NCI-H345 (cell line): ENCODE measurements at regions not wholly inside any gene's neighbourhood (a gene's known extent, or its start where the extent isn't known, plus 50 kb on each side); places are given as distances from the start of the nearest gene placed in this dataset.

Experiments
- DNase-seq: peaks from one replicate; lab custom pipeline; 2025; lab: John Stamatoyannopoulos, UW

DNA sequence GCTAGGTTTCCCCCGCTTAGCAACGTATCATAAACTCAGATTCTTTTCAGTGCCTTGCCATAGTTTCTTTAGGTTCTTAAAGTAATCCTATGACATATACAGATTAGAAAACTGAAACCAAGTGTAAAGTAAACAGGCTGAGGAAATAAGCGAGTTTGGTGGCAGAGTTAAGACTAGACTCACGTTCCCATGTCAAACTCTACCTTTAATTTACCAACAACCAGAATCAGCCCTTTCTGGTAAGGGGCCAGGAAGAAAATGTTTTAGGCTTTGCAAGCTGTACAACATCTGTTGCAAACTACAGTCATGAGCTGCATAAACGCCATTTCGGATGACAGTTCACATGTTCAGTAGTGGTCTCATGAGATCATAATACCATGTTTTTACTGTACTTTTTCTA is 128.0 kb upstream of the PRICKLE2 start:
- DNase-seq: no peak

DNA sequence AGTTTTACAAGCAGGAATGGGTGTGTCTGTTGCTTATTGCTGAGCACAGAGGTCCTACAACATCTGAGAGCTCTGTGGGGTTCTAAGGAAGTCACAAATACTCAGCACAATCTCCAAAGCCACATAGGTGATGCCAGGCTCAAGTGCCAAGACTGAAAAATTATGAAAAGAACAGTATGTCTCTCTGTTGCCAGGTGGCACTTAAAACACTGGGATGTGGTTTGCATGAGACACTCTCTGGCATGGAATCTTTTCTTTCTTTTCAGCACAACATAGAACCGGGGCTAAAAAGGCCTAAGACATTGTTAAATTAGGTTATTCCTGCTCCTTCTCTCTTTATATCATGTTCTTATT is 127.3 kb upstream of the PRICKLE2 start:
- no peak for DNase-seq

DNA sequence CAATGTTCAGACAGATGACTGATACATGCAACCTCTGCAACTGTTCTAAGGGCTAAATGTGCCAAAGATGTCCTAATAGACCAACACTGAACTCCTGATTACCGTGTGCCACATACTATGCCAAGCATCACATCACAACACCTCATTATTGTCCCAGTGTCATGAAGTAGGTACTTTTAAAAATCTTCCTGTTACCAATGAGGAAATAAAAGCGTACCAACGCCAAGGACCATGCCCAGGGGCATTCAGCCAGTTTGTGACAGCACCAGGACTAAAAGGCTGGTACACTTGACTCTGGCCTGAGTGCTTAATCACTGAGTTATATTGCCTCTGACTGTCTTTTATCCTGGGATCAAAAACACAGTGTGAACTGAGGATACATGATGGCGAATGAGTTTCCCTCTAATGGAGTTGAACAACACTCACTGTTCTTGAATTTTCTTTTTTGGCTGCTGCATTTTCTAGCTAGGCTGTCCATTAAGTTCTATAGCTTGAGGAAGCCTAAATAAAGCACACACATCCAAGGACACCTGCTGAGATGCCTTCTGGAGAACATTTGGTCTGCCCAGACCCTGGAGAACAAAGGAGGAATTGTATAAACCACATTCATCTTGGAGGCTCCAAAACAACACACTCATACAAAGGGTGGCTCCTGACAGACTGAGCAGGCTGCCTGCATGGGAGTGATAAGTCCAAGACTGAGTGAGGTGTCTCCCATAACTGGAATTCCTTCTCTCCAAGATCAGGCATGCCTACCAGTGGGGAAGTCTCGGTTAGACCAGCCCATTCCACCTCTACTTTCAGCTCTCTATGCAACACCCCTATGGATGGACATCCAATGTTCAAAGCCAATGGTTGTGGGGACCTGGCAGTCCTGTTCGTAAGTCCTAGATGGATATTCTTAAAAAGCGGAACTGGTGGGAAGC is 126.7 kb upstream of the PRICKLE2 start:
- DNase-seq: no peak

DNA sequence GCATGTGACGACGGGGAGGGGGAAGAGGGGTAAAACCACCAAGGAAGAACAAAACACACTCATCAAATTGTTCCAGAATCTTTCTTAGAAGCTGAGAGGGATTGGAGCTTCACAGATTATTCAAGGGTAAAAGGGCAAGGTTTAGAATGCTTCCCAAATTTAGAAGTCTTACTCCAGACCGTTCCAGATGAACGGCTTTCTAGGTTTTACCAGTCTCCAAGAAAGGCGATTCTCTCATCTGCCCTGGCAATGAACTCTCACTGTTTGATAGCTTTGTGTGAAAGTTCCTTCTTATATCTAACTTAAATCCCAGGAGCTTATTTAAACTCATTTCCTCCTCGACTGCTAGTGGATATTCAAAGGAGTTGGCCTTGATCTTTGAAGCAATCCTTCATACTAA is 124.3 kb upstream of the PRICKLE2 start:
- no peak for DNase-seq

DNA sequence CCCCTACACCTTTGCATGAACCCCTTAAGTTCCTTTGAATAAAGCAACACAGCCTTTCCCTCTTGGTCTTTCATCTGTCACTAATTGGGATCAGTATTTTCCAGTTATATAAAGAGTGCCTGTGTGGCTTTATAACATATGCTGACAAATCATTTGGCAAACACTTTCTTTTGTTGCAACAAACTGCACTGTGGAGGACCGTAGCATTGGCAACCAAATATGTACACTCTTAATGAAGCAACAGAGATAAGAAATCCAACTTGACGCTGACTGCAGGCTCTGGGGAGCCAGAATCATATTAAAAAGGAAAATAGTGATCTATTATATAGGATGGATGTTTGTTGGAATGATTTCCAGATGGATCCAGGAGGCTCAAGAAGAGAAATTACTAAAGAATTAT is 120.1 kb upstream of the PRICKLE2 start:
- no peak for DNase-seq

DNA sequence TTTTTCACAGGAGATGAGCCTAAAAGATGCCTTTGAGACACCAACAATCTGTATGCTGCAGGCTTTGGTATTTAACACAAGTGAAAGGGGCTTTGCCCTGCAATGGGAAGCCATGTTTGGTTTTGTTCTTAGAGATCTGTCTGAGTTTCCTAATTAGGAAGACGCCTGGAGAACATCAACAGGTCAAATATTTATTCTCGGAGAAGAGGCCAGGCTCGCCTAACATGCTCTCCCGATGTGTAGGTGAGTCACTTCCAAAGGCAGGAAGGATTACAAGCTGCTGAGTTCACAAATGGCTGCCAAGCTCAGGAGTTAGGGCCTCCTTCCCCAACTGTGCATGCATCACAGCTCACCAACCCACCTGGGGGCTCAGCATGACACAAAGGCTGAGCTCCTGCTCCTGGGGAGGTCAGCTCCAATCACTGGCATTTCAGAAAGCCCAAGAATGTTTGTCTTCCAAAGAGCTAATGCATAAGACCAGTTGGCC is 119.5 kb upstream of the PRICKLE2 start:
- DNase-seq: no peak

DNA sequence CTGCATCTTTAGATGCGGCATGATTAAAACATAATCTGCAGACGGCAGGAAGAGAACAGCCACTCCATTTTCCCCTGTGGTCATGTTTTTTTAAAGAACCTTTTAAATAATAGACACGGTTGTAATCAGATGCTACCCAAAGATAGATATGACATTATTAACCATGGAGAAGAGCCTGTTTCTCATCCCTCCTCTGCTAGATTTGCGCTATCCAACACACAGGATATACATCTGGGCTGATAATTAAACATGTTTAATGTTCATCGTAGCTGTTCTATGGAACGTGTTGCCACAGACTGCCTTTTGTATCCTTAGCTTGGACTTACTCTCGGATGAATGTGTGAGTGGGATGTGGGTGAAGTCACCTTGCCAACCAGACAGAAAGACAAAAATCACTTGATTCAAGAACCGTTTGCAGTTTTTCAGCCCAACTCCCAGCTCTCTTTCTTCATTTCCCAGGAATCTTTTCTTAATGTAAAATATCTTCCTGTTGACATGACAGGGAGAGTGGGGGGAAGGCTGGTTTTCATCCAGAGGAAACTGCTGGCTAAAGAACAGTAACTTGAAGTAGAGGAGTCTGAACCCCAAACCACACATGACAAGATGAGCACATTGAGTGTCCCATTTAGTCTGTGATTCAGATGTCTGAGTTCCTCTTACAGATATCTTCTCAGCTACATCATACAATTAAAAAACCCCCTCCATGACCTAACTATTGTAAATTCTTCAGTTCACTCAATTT is 118.6 kb upstream of the PRICKLE2 start:
- no peak for DNase-seq

DNA sequence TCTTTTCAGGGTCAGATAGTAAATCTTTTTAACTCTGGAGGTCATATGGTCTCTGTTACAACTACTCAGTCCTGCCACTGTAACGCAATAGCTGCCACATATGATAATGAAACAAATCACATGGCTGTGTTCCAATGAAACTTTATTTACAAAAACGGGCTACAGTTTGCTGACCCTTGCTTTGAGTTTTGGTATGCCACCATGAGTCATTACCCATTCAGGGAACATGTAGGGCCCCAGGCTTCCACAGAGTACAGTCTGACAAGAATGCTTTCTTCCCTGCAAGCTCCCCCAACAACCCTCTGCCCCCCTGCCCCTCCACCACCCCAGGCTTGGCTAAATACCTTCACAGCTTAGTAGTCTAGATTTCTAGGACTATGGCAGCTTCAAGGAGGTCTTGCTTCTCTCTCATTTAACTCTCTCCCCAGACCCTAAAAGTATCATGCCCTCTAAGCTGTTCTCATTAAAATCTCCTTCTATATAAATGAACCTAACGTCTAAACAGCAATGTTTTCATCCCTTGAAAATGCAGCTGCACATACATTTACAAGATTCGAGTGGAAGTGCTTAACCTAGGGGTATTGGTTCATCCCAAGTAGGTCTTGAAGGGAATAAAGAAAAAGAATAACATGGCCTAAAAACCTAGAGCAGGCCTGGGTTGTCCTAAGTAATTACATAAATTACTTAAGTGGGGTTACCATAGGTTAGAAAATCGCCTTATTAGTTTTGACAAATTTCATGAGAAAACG is 117.8 kb upstream of the PRICKLE2 start:
- no peak for DNase-seq

DNA sequence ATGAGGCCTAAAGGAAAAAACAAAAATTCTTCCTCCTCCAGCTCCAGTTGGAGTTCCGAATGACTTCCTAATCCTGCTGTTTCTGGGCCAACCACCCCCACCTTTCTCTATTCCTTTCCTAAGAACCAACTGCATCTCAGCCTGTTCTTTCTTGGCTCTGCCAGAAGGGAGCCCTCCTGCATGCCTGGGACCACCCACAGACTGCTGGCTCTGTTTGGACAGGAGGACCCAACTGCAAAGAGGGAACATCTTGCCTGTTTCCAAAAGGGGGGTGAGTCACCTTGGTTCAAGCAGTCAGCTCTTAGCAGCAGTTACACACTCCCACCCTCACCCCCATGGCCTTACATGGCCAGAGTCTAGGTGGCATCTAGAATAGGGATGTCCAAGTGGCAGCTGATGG is 116.0 kb upstream of the PRICKLE2 start:
- no peak for DNase-seq

DNA sequence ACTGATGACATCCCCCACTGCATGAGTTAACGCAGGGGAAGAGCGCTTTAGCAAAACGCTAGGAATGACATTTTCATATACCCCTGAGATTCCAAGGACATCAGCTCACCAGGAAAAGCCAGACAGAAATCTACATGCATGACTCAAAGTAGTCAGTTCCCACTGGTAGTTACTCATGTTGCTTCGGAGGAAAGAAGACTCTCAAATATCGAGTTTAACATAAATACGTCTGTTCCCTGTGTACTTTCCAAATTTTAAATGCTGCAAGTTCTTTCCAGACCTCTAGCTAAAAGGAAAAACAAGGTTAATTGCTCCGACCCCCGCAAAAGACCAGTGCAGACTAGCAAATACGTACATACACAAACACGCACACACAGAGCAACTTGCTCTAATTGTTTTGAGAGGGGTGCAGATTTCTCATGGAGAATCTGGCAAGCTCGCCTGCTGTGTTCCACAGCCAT is 115.4 kb upstream of the PRICKLE2 start:
- no peak for DNase-seq

DNA sequence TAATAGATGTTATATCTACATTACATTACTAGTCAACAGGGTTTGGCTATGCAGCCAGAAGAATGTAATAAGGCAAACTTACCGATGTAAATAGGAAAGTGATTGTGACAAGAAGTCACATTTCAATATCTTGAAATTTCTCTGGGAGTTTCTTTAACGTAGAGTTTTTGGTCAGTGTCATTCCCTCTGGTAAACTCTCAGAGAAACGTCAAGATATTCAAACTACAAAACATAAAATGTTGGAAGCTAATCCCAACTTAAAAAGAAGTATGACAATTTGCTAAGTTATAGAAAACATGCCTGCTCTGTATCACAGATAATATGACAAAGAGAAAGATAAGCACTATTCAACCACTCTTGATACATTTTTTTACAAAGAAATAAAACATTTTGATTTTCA is 111.2 kb upstream of the PRICKLE2 start:
- no peak for DNase-seq

DNA sequence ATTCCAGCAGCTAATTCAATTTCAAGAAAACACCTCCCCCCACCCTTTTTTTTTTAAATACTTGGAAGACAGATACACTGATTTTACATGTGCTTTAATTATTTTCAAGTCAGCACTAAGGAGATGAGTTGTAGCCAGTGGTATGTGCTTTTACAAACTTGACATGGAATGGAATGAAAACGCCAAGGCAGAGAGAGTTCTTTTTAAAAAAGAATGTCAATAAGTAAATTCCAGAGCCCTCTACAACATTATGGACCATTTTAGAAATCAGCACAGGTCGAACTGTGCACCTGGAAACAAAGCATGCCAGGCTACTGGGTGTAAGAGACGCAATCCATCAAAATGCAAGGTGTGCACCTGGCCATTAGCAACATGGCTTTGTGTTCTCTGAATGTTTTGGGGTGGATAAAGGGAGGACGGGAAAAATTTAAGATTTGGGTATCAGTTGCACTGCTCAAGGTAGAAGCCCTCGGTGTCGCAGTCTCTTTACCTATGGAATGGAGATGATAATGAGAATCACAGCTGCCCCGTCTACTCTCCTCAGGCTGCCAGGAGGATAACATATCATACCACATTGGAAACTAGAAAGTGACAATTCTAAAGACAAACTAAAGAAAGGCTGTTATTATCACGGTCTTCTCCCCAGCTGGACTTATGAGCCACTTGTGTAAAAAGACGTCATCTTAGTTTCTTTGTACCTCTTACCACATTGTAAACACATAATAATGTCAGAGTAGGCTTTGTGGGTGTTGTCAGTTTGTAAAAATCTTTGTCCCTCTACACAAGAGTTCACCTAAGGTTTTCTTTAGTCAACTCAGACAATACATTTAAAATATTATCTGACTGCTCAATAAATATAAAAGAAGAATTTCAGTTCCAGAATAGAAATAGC is 107.4 kb upstream of the PRICKLE2 start:
- no peak for DNase-seq

DNA sequence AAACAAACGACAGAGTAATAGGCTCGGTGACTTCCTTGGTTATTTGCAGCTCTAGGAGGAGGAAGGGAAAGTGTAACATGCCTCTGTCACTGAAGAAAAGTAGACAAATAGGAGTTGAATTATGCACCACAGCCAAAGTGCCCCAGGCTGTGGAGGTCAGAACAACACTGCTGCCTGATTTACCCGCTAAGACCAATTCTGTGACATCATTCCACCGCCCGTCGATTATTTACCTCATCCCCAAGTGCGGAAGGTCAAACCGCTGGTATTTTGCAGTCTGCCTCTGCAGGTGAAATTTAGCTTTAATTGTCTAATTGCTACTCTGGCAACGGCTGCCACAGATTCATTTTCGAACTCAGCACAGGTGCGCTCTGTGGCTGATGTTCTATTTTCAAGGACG is 106.3 kb upstream of the PRICKLE2 start:
- no peak for DNase-seq

DNA sequence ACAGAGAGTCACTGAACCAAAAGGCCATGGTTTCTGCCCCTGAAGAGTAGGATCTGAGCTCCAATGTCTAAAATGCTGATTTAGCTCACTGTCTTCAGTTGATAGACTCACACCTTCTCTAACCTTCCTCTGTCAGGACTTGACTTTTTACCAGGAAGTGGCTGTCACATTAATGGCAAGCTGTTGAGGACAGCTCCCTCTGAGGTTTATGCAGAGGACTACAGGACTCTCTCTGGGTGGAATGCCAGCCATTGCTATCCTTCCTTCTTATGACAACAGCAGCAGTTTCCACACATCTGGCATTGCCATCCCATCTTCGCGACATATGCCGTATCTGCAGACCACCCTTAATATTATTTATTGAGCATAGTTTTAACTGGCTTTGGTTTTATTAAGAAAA is 103.8 kb upstream of the PRICKLE2 start:
- DNase-seq: no peak

DNA sequence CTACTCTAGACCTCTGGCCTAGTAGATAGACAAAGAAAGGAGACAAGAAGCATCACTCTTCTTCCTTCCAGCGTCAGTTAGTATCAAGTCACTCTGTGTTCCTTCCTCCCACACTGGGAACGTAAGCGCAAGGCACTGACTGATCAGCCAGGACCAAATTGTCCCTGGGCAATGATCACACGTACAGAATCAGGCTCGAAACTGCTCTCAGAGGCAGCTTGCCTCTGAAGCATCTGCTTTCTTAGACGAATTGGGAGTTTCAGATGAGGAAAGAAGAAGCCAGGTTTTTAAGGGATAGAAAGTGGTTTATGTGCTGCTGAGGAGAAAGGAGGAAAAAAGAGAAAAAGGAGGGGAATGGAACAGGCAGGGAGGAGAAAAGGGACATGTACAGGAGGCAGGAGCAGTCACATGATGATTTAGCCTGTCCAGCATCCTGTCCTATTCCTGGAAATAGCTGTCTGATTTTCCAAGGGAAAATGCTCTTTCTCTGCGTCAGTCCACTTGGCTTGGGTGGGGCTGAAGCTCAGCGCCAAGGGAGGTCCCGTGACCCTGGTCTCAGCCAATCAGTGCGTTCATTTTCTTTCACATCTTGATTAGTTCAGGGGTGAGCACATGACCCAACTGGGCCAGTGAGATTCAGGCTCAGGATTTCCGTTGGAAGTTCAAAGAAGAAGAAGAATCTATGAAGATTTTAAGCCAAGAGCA is 102.0 kb upstream of the PRICKLE2 start:
- DNase-seq: no peak

DNA sequence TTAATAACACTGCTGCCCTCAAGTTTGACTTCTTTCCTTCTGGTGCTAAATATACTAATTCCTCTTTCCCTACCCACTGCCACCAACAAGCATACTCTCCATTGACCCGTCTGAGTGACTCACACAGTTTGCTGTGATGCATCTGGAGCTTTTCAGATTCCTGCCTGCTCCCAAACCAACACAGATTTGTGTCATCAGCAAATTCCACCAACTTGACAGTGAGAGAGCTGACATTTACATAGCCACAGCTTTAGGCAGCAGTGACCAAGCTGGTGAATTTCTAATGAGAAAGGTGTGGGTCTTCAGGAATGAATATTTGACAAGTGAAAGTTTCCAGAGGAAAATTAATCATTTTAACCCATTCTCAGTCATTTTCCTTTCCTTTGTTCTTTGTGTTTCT is 96.5 kb upstream of the PRICKLE2 start:
- DNase-seq: no peak

DNA sequence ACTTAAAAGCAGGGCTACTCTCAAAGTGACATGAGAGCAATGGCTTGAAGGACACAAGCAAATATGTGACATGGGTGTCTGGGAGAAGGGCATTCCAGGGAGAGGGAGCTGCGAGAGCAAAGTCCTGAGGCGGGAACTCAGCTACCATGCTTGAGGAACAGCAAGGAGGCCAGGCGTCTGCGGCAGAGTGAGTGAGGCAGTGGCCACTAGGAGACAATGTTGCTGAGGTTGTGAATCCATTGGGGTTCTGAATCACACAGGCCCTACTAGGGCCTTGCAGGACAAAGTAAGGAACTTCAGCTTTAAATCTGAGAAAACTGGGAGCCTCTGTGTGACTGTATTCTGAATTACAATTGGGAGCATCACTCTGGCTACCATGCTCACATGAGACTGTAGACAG is 94.1 kb upstream of the PRICKLE2 start:
- no peak for DNase-seq

DNA sequence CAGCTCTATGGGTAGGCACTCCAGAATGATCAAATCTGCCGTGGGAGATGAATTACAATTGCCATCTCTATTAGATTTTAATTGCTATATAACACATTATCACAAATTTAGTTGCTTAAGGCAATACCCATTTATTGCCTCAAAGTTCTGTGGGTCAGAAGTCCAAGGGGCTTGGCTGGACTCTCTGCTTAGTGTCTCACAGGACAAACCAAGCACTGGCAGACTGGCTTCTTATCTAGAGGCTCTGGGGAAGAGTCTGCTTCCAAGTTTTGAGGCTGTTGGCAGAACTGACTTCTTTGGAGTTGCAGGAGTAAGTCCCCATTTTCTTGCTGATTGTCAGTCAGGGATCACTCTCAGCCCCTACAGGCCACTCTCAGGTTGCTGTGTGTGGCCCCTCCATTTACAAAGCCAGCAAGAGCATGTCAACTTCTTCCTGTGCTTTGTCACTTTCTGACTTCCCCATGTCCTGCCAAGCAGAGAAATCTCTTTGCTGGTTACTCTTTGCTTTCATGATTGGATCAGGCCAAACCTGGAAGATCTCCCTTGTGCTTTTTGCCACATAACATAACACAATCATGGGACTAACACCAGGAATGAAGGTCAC is 93.5 kb upstream of the PRICKLE2 start:
- no peak for DNase-seq

DNA sequence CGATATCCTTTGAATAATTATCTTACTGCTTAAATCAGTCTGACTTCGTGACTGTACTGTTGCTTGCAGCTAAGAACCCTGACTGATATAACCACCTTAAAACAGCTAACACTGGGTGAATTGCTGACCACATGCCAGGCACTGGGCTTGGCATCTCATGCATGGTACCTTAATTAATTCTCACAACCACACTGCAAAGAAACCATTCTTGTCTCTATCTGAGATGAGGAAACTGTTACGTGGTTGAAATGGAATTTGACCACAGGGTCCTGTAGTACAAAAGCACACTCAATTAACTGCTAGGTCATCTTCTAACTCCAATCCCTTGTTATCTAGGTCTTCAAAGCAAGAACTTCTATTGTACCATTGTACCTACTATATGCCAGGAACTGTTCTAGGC is 92.7 kb upstream of the PRICKLE2 start:
- no peak for DNase-seq

DNA sequence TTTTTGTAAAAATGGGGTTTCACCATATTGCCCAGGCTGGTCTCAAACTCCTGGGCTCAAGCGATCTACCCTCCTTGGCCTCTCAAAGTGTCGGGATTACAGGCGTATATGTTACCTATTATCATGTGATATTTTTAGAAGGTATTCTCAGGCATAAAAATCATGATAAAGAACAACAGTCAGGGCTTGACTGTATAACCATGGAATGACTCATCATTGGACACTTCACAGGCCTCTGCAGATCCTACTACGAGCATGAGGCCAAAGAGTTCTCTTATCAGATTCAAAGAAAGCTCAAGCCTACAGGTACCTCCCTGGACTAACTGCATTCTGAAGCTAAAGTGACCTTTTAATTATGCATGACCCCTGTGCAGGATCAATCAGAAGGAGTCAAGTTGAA is 91.7 kb upstream of the PRICKLE2 start:
- DNase-seq: no peak
